HG03432 (cell line): ENCODE measurements at regions not wholly inside any gene's neighbourhood (a gene's known extent, or its start where the extent isn't known, plus 50 kb on each side); places are given as distances from the start of the nearest gene placed in this dataset.
"Not testable (repeated sequence)": the region's sequence is repeated elsewhere in the genome, so short reads cannot be mapped to it uniquely, and the experiment has no call there.

Experiments used
- ATAC-seq: cut with Tn5 transposase; IDR thresholded peaks from one replicate; pipeline ENCODE4 v1.9.1; 2021; ENCODE audit warnings: mild to moderate bottlenecking, moderate library complexity; ENCODE audit not compliant: unreplicated experiment

DNA sequence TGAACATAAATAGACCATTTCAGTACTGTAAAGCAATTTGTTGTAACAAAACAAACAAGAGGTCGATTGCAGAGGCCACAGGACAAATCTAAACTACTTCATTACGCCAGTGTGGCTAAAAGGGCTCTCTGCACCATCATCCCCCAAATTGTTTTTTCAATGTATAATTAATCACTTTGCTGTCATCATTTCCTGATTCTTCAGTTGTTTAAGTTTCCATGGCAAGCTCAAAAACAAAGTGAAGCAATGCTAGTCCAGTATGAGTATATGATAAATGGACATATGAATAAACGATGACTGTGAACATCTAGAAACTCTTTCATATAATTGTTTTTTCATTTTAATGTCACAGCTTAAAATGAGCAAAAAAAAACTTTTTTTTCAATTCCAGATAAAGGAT, 235.4 kb upstream of the FGF13 start:
- no peak for ATAC-seq

DNA sequence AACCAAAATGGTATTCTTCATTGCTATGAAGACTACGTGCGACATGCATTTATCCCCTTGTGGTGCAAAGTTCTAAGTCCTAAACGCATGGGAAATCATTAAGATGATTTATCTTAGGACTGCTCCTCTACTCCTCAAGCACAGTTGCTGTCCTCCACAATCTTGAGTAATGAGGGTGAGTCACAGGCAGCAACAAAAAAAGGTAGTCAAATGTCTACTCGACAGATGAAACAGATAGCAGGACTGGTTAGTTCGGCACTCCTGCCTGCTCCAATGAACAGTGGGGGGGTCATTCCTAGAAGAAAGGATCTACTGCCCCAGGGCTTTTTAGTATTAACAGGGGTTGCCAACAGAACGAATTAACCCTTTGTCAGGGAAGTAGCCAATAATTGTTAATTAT, 233.7 kb upstream of the FGF13 start:
- ATAC-seq: no peak

DNA sequence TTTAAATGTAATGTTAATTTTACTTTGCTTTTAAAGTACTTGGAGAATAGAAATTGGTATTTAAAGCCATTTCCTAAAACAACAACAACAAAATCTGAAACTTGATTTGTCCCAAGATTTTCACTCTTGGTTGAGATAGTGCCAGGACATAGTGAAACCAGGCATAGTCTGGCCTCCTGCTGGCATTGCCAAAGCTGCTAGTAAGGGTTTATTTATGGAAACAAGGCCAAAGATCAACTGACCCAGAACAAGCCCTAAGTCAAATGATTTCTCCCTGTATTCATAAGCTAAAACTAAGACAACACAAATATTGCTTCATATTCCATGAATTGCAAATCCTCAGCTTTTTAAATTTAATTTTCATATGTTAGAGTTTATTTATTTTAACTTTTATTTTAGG, 227.5 kb upstream of the FGF13 start:
- ATAC-seq: no peak

DNA sequence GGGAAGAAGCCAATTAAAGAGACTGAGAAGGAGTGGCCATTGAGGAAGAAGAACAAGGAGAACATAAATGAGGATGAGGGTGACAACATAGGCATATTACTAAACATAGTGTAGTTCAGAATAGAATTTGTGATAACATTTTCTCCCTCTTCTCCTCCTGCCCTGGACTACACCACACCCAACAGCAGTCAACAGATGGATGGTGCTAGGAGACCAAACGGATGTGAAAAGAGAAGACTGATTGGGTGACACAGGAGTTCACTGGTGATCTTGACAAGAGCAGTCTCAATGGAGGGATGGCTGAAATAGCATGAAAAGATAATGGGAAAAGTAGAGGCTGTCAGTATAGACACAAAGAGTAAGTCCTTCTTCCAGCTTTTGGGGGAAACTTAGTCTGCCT, 226.5 kb upstream of the FGF13 start:
- ATAC-seq: no peak

DNA sequence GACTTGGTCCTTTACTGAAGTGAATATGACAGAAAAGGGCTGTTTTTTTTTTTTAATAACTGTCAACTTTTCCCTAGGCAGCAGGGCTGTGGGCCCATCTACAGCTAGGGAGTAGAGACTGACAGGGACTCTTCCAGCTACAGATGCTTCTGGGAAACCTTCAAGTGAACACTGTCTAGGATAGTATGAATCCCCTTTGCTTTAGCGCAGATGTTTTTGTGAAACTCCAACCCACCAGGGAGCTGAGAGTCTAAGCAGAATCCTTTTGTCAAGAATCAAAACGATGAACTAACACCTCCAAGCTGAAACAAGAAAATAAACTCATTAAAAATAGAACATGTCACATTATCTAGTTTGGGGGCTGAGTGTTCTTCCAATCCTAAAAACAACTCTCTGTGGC, 219.7 kb upstream of the FGF13 start:
- ATAC-seq: no peak

DNA sequence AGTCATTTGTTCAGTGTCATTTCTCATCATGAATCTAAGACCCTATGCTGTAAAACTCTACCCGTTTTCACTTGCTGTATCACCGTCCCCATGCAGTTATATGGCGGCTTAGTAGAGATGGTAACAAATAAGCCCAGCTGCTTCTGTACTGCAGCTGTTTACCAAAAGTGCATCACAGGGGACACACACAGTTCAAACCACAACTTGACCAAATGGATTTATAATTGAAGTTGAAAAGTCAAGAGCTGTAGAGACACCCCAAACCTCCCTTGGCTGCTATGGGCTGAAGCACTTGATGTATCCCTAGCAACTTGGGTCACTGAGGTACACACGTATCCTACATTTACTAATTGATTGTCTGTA, 219.0 kb upstream of the FGF13 start:
- no peak for ATAC-seq

DNA sequence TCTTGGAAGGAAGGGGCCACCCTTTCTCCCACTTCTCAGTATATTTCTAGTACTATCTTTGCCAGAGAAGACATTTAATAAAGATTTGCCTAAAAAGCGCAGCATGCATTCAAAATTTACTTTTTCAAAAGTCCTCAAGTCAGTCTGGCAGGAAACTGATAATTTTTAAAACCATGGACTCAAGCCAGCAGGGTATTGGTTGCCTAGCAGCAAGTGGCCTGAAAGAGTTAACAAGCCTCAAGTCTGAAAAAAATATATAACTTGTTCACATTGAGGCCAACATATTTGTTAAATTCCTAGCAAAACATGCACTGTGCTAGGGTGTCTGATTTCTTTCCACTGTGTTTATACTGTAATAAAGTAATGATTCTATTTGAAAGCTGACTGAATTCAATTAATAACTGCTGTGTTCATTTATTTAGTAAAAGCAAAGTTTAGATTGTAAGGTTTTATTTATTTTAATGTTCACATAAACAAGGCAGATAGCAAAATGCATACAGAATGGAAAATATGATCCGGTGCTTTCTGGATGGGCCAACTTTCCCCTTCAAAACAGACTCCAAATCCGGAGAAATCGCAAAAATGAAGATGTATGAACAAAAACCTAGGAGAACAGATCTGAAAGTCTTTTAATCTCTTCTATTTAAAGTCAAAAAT, 218.5 kb upstream of the FGF13 start:
- no peak for ATAC-seq

DNA sequence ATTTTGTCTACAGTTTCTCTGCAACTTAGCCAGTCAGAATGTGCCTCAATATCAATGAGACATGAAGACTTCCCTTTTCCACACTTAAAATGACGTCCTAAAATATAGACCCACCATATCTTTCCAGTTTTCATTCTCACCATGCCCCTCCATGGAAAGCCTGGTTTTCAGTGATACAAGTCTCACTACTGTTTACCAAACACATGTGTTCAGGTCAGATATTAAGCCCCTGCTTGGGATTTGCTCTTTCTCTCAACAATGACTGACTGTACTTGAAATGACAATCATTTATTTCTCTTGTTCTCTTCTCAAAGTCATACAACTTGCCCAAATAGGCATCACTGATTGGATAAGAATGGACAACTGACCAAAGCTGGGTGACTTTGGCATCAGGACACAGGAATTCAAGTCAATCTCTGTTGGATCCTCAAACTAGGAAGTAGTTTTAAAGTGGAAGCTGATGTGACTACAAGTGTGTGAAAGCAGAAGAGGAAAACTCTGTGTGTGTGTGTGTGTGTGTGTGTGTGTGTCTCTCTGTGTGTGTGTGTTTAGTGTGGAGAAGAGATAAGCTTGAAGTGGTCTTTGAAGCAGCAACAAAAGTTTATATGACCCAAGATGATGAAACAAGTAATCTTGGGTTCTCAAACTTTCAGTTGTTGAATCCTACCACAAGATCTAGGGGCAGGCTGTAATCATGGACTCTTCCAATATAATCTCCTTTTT, 217.4 kb upstream of the FGF13 start:
- no peak for ATAC-seq

DNA sequence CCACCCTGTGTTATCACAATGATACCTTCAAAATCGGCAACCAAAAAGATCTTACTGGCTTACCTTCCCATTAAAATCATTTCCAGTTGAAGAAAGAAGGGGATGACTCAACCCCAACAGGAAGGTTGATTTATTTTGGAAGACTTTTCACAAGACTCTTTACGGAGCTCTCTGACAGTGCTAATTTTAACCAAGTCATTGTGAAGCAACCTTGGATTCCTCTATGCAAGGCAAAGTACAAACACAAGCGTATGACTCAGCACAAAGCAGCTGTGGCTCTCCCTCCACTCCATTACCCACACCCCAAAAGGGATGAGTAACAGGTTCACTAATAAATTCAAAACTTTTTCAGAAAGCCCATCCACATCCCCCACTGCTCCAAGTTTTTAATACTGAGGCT, 213.8 kb upstream of the FGF13 start:
- ATAC-seq: no peak

DNA sequence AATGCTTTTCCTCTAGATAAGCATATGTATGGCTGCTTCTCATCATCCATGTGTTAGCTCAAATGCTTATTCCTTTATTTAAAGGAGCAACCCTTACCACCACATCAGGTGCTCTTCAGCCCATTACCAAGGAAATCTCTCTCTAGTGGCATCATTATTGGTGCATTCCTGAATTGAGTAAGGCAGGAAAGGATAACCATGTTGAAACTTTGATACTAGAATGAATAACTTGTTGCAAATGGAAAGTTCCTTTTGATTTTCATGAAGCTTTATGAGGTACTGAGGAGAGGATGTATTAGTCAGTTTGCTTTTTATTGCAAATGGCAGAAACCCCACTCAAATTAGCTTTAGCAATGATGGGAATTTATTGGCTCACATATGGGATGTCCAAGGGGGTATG, 212.3 kb upstream of the FGF13 start:
- ATAC-seq: no peak

DNA sequence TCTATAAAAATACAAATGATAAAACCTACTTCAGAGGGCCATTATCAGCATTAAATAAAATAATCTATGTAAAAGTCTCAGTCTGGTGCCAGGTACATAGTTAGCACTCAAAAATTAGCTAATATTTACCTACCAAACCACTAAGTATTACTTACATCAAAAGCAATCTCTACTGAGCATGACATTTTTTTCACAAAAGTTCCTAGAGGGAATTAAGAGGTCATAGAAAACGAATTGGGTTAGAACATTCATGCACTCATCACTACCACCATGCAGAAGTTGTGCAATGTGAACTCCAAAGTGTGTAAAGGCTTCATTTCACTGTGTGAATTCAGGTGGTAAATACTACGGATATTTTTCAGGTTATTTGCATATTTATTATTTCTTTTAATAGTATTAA, 209.5 kb upstream of the FGF13 start:
- ATAC-seq: no peak

DNA sequence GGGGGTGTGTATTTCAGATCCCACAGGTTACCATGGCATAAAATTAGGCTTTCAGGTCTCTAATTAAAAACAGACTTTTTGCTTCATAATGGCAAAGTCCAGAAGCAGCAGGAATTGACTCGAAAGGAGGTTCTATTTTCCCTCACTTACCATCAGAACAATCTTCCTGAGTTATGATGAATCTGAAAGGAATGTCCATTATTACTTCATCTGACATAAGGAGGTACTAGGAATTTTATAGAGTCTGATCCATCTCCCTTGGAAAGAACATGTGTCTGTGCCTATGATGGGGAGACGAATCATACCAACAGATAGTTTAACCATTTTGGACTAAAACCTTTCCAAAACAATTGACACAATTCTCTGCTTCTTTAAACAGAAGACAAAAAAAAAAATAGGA, 206.3 kb upstream of the FGF13 start:
- ATAC-seq: no peak

DNA sequence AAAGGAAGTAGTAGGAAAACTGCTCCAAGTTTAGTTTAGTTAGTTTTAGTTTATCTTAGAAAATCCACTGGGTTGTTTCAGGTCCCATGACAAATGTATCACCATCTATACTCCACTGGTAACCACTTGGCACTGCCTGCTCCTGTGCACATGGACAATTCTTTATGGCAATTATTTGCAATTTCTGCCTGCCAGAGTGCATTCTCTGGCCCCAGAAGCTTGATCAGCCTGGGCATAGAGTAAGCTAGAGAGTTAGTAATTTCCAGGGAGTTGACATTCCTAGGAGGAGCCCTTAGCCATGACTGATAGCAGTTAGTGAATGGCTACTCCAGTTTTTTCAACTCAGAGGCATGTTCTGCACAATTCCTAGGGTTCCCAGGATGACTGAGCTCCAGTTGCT, 203.2 kb upstream of the FGF13 start:
- no peak for ATAC-seq

DNA sequence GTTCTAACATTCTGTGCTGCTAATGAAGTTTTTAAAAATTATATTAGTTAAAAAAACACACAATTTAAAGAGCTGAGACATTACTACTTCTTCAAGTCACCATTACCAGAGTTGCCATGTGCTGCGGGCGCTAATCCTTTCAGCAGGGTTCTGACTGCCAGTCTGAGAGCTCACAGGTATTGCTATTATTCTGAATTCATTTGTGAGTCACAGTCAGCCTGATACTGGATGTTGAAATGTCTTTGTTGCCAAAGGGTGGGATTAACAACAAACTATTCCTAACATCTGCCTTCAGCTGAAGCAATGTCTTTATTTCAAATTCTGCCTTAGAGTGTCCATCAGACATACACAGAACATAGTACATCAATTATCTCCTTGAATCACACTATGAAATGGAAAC, 197.1 kb upstream of the FGF13 start:
- no peak for ATAC-seq

DNA sequence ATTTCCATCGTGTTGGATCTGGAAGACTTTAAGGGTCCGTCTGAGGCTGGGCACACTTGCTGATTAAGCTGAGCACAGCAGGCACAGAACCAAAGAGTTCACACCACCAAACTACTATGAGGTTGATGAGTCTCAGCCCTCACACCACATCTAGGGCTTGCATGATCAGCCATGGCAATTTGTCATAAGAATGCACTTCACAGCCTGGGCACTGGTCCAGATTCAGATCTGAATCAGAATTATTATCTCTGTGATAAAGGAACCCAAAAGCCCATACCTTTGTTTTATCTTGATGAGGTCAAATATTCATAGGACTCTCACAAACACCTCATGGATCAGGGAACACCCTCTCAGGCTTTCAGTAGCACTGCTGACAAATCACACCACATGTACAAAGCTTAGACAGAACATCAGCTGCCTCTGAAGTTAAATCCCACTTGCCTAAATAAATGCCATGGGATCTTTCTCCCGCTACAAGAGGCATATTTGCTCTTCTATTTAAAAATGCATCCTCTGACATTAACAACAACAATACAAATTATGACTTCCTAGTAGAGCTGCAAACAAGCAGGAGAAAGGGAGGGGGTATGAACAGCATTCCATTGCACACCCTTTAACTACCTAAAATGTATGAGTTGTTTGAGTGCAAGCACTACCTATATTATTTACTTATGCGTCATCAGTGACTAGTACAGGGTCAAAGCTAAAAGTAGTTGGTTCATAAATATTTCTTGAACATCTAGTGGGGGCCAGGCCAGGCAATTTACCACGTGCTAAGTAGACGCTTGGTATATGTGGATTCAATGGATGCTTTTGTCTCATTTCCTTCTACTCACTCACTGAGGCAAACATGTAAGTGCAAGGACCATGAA, 186.3 kb upstream of the FGF13 start:
- ATAC-seq: no peak

DNA sequence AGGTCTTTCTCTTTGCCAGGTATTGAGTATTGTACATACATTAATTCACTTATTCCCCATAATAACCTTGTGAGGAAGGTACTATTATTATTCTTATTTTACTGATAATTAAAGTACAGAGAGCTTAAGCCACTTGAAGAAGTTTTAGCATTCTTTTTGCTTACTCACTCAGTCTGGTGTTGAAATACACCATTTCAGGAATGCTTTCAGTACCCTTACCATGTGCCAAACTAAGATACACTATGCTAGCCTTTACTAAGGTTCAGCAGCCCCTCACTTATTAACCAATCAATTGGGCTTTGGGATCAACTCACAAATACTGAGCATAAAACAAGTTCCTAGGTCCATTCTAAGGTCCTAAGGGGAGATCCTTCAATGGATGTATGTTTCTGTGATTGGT, 179.0 kb upstream of the FGF13 start:
- no peak for ATAC-seq

DNA sequence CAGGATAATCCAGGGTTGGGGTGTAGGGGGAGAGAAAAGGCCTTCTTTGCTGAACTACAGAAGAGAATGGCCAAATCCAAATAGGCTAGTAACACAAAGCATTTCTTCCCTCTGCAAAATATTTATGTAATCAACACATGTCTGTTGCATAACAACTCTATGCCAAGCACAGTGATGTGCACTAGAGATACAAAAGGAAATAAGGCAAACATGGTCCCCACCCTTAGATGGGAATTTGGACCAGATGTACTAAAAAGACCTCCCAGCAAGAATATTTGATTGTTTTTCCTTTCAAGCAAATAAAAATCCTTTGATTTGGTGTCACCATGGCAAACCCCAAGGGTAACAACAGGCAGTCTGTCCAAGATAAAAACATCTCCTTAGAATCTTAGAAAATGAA, 177.6 kb upstream of the FGF13 start:
- ATAC-seq: no peak

DNA sequence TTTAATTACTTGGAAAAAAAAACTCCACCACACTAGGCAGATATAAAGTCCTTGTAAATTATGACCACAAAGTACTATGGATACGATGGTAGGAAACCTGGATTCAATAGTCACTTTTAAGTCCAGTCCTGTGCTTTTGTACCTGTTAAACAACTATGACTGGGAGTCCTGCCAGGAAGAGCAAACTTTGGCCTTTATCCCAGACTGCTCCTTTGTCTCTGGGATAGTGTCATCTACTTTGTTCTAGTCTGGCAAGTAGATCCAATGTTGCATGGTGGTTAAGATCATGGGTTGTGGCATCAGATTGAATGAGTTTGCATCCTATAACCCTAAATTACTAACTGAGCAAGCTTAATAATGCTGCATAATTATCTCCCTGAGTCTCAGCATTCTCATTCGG, 175.3 kb upstream of the FGF13 start:
- no peak for ATAC-seq

DNA sequence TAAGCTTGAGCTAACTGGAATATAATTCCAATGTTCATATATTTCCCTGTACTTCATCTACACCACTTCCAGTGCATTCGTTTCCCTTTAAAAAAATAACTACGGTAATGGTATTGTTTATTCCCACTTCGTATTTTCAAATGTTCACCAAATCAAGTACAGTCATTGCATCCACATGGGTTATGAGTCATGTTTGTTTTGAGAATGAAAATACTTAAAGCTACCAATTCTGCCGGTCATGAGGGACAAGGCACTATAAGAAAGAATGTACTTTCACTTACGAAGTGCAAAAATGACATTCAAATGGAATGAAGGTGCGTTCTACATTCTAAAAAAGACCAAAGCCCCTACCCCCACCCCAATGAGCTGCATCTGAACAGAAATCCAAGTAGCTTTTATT, 174.4 kb upstream of the FGF13 start:
- no peak for ATAC-seq

DNA sequence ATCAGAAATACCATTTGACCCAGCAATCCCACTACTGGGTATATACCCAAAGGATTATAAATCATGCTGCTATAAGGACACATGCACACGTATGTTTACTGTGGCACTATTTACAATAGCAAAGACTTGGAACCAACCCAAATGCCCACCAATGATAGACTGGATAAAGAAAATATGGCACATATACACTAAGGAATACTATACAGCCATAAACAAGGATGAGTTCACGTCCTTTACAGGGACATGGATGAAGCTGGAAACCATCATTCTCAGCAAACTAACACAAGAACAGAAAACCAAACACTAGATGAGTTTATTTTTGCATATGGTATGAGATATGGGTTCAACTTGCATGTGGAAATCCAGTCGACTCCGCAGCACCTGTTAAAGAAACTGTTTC, 168.8 kb upstream of the FGF13 start:
- ATAC-seq: not testable (repeated sequence)

DNA sequence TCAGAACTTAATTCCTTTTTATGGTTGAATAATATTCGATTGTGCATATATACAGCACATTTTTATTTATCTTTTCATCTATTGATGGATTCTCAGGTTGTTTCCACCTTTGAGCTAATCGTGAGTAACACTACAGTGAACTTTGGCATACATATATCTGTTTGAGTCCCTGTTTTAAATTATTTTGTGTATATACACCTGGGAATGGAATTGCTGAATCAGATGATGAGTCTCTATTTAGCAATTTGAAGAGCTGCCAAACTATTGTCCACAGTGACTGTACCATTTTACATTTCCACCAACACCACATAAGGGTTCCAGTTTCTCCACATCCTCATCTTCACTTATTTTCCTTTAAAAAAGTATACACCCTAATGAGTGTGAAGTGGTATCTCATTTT, 166.2 kb upstream of the FGF13 start:
- ATAC-seq: no peak

DNA sequence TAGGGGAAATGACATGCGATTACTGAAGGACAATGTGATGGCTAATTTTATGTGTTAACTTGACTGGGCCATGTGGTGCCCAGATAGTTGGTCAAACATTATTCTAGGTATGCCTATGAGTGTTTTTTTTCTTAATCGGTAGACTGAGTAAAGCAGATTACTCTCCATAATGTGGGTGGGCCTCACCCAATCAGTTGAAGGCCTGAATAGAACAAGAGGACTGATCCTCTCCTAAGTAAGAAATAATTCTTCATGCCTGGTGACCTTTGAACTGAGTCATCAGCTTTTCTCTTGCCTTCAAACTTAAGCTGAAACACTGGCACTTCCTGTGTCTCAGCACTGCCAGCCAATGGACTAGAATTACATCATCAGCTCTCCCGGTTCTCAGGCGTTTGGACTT, 164.0 kb upstream of the FGF13 start:
- ATAC-seq: no peak
